A549 (cell line): ENCODE measurements at regions not wholly inside any gene's neighbourhood (a gene's known extent, or its start where the extent isn't known, plus 50 kb on each side); places are given as distances from the start of the nearest gene placed in this dataset.
A peak's percentile ranks its signal among the peaks of the same experiment; 100 is the strongest.

ENCODE experiments used
- ATAC-seq, 2 experiments: fragments of 200-7000 bp in 1 of 2; fragments of >200 bp in 1 of 2; cut with Nextera tagmentation in 1 of 2; cut with Tn5 transposase in 1 of 2; 3 replicates each; pipeline versions ENCODE4 v1.8.0 to v1.9.1; 2018 to 2020; ENCODE audit warnings: mild to moderate bottlenecking in 1 of 2, moderate library complexity in 1 of 2
- CTCF ChIA-PET: fragments of 300-600 bp; sonication (Branson Sonifier 250); formaldehyde crosslinking; extraction: SDS; loops from one replicate; lab custom pipeline; 2021; ENCODE audit warnings: antibody characterized with exemption, inconsistent platforms; lab: Yijun Ruan, JAX
- POLR2A ChIA-PET: fragments of 350-600 bp; formaldehyde crosslinking; extraction: SDS; loops from one replicate; lab custom pipeline; 2021; ENCODE audit warnings: antibody characterized with exemption, inconsistent platforms; lab: Yijun Ruan, JAX
- DNase-seq, 2 experiments: peaks; one replicate each; pipeline versions ENCODE4 v3.0.0 to v3.0.0-alpha.2; 2011 to 2016; ENCODE audit warnings: low read depth in 1 of 2, low spot score in 1 of 2
- FAIRE-seq: peaks from 2 replicates; lab custom pipeline; 2011; peaks lifted over from hg19 to GRCh38; lab: Jason Lieb, UNC
- H3K27ac ChIP-seq, 2 experiments: fragments of >200 bp; sonication (Bioruptor Twin); formaldehyde crosslinking; 3 replicates each; pipeline ENCODE4 v1.5.1; 2016 to 2017
- H3K4me1 ChIP-seq: fragments of >200 bp; sonication (Bioruptor Twin); formaldehyde crosslinking; 3 replicates; pipeline ENCODE4 v1.6.1; 2016
- H3K4me2 ChIP-seq: fragments of >200 bp; sonication (Bioruptor Twin); formaldehyde crosslinking; 3 replicates; pipeline ENCODE4 v1.6.1; 2016
- H3K4me3 ChIP-seq: fragments of >200 bp; sonication (Bioruptor Twin); formaldehyde crosslinking; 3 replicates; pipeline ENCODE4 v1.5.1; 2016
- H3K9me3 ChIP-seq: fragments of >200 bp; sonication (Bioruptor Twin); formaldehyde crosslinking; 3 replicates; pipeline ENCODE4 v1.6.1; 2016
- BHLHE40 ChIP-seq: IDR thresholded peaks from 2 replicates; pipeline ENCODE4 v1.6.1; 2012; ENCODE audit warnings: low read depth, low read length, inconsistent platforms
- CBX8 ChIP-seq: fragments of 200-600 bp; sonication (generic); IDR thresholded peaks from 2 replicates; pipeline ENCODE4 v1.6.1; 2016
- CEBPB ChIP-seq, 2 experiments: fragments of >200 bp in 1 of 2; sonication (Bioruptor Twin) in 1 of 2; formaldehyde crosslinking in 1 of 2; IDR thresholded peaks; 2 replicates each; pipeline ENCODE4 v1.6.1; 2012 to 2016
- CHD4 ChIP-seq: fragments of 200-600 bp; sonication (generic); IDR thresholded peaks from 2 replicates; pipeline ENCODE4 v1.6.1; 2016; ENCODE audit warnings: antibody characterized with exemption, mild to moderate bottlenecking, borderline replicate concordance
- CTCF ChIP-seq: fragments of >200 bp; sonication (Bioruptor Twin); formaldehyde crosslinking; IDR thresholded peaks from 3 replicates; pipeline ENCODE4 v1.5.1; 2016
- EHMT2 ChIP-seq: fragments of 200-600 bp; sonication (generic); IDR thresholded peaks from 2 replicates; pipeline ENCODE4 v1.6.1; 2016; ENCODE audit warnings: antibody characterized with exemption, low read depth, mild to moderate bottlenecking, moderate library complexity
- FOSB ChIP-seq: fragments of 250-450 bp; sonication (Bioruptor Pico); IDR thresholded peaks from 2 replicates; pipeline ENCODE4 v1.5.0; 2020; ENCODE audit warnings: mild to moderate bottlenecking, moderate library complexity
- FOXS1 ChIP-seq: fragments of 250-450 bp; sonication (Bioruptor Pico); IDR thresholded peaks from 2 replicates; pipeline ENCODE4 v1.5.0; 2020; ENCODE audit warnings: mild to moderate bottlenecking, moderate library complexity
- HES2 ChIP-seq: fragments of >200 bp; sonication (Bioruptor Twin); formaldehyde crosslinking; IDR thresholded peaks from 2 replicates; pipeline ENCODE4 v1.6.1; 2016
- HOXA7 ChIP-seq: fragments of 250-450 bp; sonication (Bioruptor Pico); IDR thresholded peaks from 2 replicates; pipeline ENCODE4 v1.5.0; 2020; ENCODE audit warnings: mild to moderate bottlenecking, moderate library complexity
- KDM1A ChIP-seq: fragments of 200-600 bp; sonication (generic); IDR thresholded peaks from 2 replicates; pipeline ENCODE4 v1.6.1; 2016; ENCODE audit warnings: low read depth, mild to moderate bottlenecking
- MAFK ChIP-seq: fragments of 450-650 bp; IDR thresholded peaks from 2 replicates; pipeline ENCODE4 v1.6.1; 2014; ENCODE audit not compliant: partially characterized antibody
- MAZ ChIP-seq: fragments of 150-350 bp; IDR thresholded peaks from 2 replicates; pipeline ENCODE4 v1.6.1; 2014; ENCODE audit warnings: antibody characterized with exemption, low read depth, low read length, borderline replicate concordance
- NPAS2 ChIP-seq: fragments of 250-450 bp; sonication (Bioruptor Pico); IDR thresholded peaks from 2 replicates; pipeline ENCODE4 v1.8.0; 2022; ENCODE audit warnings: mild to moderate bottlenecking, moderate library complexity, borderline replicate concordance
- PHF8 ChIP-seq: fragments of 200-600 bp; sonication (generic); IDR thresholded peaks from 2 replicates; pipeline ENCODE4 v1.6.1; 2016; ENCODE audit warnings: low read depth, mild to moderate bottlenecking, antibody characterized with exemption, moderate library complexity, borderline replicate concordance
- POLR2A ChIP-seq: IDR thresholded peaks from 2 replicates; pipeline ENCODE4 v1.6.1; 2012; ENCODE audit warnings: mild to moderate bottlenecking, low read length
- RAD21 ChIP-seq, 2 experiments: fragments of >200 bp in 1 of 2; sonication (Bioruptor Twin) in 1 of 2; formaldehyde crosslinking in 1 of 2; IDR thresholded peaks in 1 of 2; conservative IDR thresholded peaks in 1 of 2; 2 replicates in 1 of 2; 3 replicates in 1 of 2; pipeline ENCODE4 v1.6.1; 2012 to 2018; ENCODE audit warnings: inconsistent platforms in 1 of 2
- RCOR1 ChIP-seq: fragments of 150-350 bp; IDR thresholded peaks from 2 replicates; pipeline ENCODE4 v1.6.1; 2014; ENCODE audit warnings: antibody characterized with exemption, low read length, low read depth
- SREBF2 ChIP-seq: fragments of 450-650 bp; IDR thresholded peaks from 2 replicates; pipeline ENCODE4 v1.6.1; 2014; ENCODE audit warnings: mild to moderate bottlenecking, moderate library complexity
- TFCP2L1 ChIP-seq: fragments of 250-450 bp; sonication (Bioruptor Pico); IDR thresholded peaks from 2 replicates; pipeline ENCODE4 v1.5.0; 2021; ENCODE audit warnings: mild to moderate bottlenecking
- USF2 ChIP-seq: fragments of 450-650 bp; IDR thresholded peaks from 2 replicates; pipeline ENCODE4 v1.6.1; 2014; ENCODE audit warnings: antibody characterized with exemption
- ZNF302 ChIP-seq: fragments of 250-450 bp; sonication (Bioruptor Pico); IDR thresholded peaks from 2 replicates; pipeline ENCODE4 v1.9.0; 2021; ENCODE audit warnings: inconsistent platforms, mild to moderate bottlenecking, moderate library complexity
- ZSCAN20 ChIP-seq: fragments of 250-450 bp; sonication (Bioruptor Pico); IDR thresholded peaks from 2 replicates; pipeline ENCODE4 v1.8.0; 2022; ENCODE audit warnings: mild to moderate bottlenecking, moderate library complexity
- WGBS: methylation state at CpG from one replicate; pipeline ENCODE4 v1.1.6; 2017; ENCODE audit errors: missing lambda C conversion rate; 5-methylcytosine and 5-hydroxymethylcytosine counted together

GRCh38 chr12:25788707-25789442 is 169.6 kb upstream of the RASSF8 start:
- no peaks in the 10 kb centered on the region for H3K4me1 ChIP-seq
- H3K9me3 ChIP-seq, result no peaks in the 10 kb centered on the region
- no peak for TF ChIP-seq RAD21 (conservative IDR thresholded peaks at IDR 0.05 in 1 of 2, IDR thresholded peaks at IDR 0.05 in 1 of 2)
- no peak for TF ChIP-seq USF2
- TF ChIP-seq MAFK, result no peak
- no peak for TF ChIP-seq CHD4
- TF ChIP-seq FOXS1 (CRISPR knock-in tag), result no peak
- no peak for TF ChIP-seq RCOR1
- TF ChIP-seq CBX8, result no peak
- TF ChIP-seq BHLHE40, result no peak
- no peak for TF ChIP-seq TFCP2L1
- TF ChIP-seq HES2, result no peak
- TF ChIP-seq CEBPB (IDR thresholded peaks at IDR 0.05), result no peak
- TF ChIP-seq NPAS2 (CRISPR knock-in tag), result no peak
- no peak for TF ChIP-seq CTCF
- no peak for TF ChIP-seq ZNF302 (CRISPR knock-in tag)
- no peak for TF ChIP-seq PHF8
- no peak for TF ChIP-seq HOXA7 (CRISPR knock-in tag)
- no peak for TF ChIP-seq EHMT2
- TF ChIP-seq MAZ, result no peak
- TF ChIP-seq ZSCAN20 (CRISPR knock-in tag), result no peak
- TF ChIP-seq SREBF2, result no peak
- TF ChIP-seq, all 56 proteins: peak for 0
- CTCF ChIA-PET, result interaction anchor here (0.7 to 1.2 kb wide), 3 partner anchors 52 to 1234 kb away, joined by 3 read pairs; no protein-coding TSS in a partner anchor
- H3K4me3 ChIP-seq, result no peak overlapping the region
- H3K27ac ChIP-seq, result no peak overlapping the region
- no peak overlapping the region for H3K4me2 ChIP-seq
- ATAC-seq, result no peak
- FAIRE-seq, result no peak
- DNase-seq, result no peak
- WGBS, result 19% methylated on average over 1 of the region's 1 CpG
- POLR2A ChIA-PET, result no interaction called here

- WGBS, result 64% methylated on average over 4 of the region's 4 CpGs
- Histone ChIP-seq H3K4me1 (no peaks in the 10 kb centered on the region), H3K27ac (no peak overlapping the region), H3K4me2 (no peak overlapping the region), H3K4me3 (no peak overlapping the region), H3K9me3 (no peaks in the 10 kb centered on the region)
- ATAC-seq (no peak), DNase-seq (no peak), FAIRE-seq (no peak)
- POLR2A ChIA-PET, result no interaction called here
- CTCF ChIA-PET, result interaction anchor here (0.7 to 1.2 kb wide), 2 partner anchors 51 to 1233 kb away, joined by 3 read pairs; no protein-coding TSS in a partner anchor
- peak; percentile 54 to 66; a peak in 3 of 4 replicates for TF ChIP-seq CEBPB (IDR thresholded peaks at IDR 0.05)
- no peak for TF ChIP-seq KDM1A
These were observed 168.9 kb upstream of the RASSF8 start for GRCh38 chr12:25789541-25789944.

GRCh38 chr12:25792031-25792430 is 166.5 kb upstream of the RASSF8 start:
- H3K27ac ChIP-seq, result no peak overlapping the region
- no peak for FAIRE-seq
- no peak overlapping the region for H3K4me3 ChIP-seq
- no peaks in the 10 kb centered on the region for H3K4me1 ChIP-seq
- no peak overlapping the region for H3K4me2 ChIP-seq
- TF ChIP-seq MAFK, result no peak
- TF ChIP-seq FOSB, result no peak
- no peak for TF ChIP-seq POLR2A
- 25% methylated on average over 1 of the region's 1 CpG for WGBS
- CTCF ChIA-PET, result no interaction called here
- POLR2A ChIA-PET, result no interaction called here
- no peaks in the 10 kb centered on the region for H3K9me3 ChIP-seq
- no peak for DNase-seq
- no peak for ATAC-seq
